NCI-H1930 (cell line): ENCODE measurements at regions not wholly inside any gene's neighbourhood (a gene's known extent, or its start where the extent isn't known, plus 50 kb on each side); places are given as distances from the start of the nearest gene placed in this dataset.
"Not testable (repeated sequence)": the region's sequence is repeated elsewhere in the genome, so short reads cannot be mapped to it uniquely, and the experiment has no call there.

Source experiments
- DNase-seq, 2 experiments: peaks; one replicate each; lab custom pipeline; 2025; lab: John Stamatoyannopoulos, UW

GRCh38 chr16:60681043-60681442, 1355.2 kb downstream of the CDH8 start:
- no peak for DNase-seq

GRCh38 chr16:60675022-60675421, 1361.2 kb downstream of the CDH8 start:
- DNase-seq: no peak

GRCh38 chr16:60674241-60674640, 1362.0 kb downstream of the CDH8 start:
- no peak for DNase-seq

GRCh38 chr16:60655514-60656153, 1380.6 kb downstream of the CDH8 start:
- DNase-seq: no peak

- DNase-seq: no peak
Observed at GRCh38 chr16:60651346-60651745, 1384.9 kb downstream of the CDH8 start.

- no peak for DNase-seq
Observed at GRCh38 chr16:60648290-60648689, 1387.9 kb downstream of the CDH8 start.

GRCh38 chr16:60647388-60647787, 1388.8 kb downstream of the CDH8 start:
- not testable (repeated sequence) for DNase-seq

GRCh38 chr16:60646631-60647030, 1389.6 kb downstream of the CDH8 start:
- DNase-seq: no peak

- DNase-seq: no peak
Observed at GRCh38 chr16:60645541-60645940, 1390.7 kb downstream of the CDH8 start.

- no peak for DNase-seq
Observed at GRCh38 chr16:60642956-60643355, 1393.3 kb downstream of the CDH8 start.

- no peak for DNase-seq
Observed at GRCh38 chr16:60641067-60641665, 1395.1 kb downstream of the CDH8 start.

GRCh38 chr16:60640038-60640437, 1396.2 kb downstream of the CDH8 start:
- no peak for DNase-seq

GRCh38 chr16:60636636-60637035, 1399.6 kb downstream of the CDH8 start:
- DNase-seq: not testable (repeated sequence)

- DNase-seq: no peak
Observed at GRCh38 chr16:60636117-60636516, 1400.1 kb downstream of the CDH8 start.

GRCh38 chr16:60635548-60635947, 1400.7 kb downstream of the CDH8 start:
- no peak for DNase-seq

- DNase-seq: no peak
Observed at GRCh38 chr16:60611844-60612243, 1424.4 kb downstream of the CDH8 start.

- no peak for DNase-seq
Observed at GRCh38 chr16:60608971-60609370, 1427.3 kb downstream of the CDH8 start.

- DNase-seq: not testable (repeated sequence)
Observed at GRCh38 chr16:60605652-60606051, 1430.6 kb downstream of the CDH8 start.

- no peak for DNase-seq
Observed at GRCh38 chr16:60605176-60605575, 1431.1 kb downstream of the CDH8 start.

- no peak for DNase-seq
Observed at GRCh38 chr16:60586493-60586892, 1449.7 kb downstream of the CDH8 start.

- no peak for DNase-seq
Observed at GRCh38 chr16:60582528-60582927, 1453.7 kb downstream of the CDH8 start.

GRCh38 chr16:60566901-60567300, 1469.3 kb downstream of the CDH8 start:
- DNase-seq: no peak

GRCh38 chr16:60564588-60564987, 1471.7 kb downstream of the CDH8 start:
- DNase-seq: no peak

- DNase-seq: no peak
Observed at GRCh38 chr16:60563166-60563565, 1473.1 kb downstream of the CDH8 start.
